NCI-H446 (cell line): ENCODE measurements at regions not wholly inside any gene's neighbourhood (a gene's known extent, or its start where the extent isn't known, plus 50 kb on each side); places are given as distances from the start of the nearest gene placed in this dataset.

Experiments used
- DNase-seq, 2 experiments: peaks; one replicate each; lab custom pipeline; 2025; lab: John Stamatoyannopoulos, UW

DNA sequence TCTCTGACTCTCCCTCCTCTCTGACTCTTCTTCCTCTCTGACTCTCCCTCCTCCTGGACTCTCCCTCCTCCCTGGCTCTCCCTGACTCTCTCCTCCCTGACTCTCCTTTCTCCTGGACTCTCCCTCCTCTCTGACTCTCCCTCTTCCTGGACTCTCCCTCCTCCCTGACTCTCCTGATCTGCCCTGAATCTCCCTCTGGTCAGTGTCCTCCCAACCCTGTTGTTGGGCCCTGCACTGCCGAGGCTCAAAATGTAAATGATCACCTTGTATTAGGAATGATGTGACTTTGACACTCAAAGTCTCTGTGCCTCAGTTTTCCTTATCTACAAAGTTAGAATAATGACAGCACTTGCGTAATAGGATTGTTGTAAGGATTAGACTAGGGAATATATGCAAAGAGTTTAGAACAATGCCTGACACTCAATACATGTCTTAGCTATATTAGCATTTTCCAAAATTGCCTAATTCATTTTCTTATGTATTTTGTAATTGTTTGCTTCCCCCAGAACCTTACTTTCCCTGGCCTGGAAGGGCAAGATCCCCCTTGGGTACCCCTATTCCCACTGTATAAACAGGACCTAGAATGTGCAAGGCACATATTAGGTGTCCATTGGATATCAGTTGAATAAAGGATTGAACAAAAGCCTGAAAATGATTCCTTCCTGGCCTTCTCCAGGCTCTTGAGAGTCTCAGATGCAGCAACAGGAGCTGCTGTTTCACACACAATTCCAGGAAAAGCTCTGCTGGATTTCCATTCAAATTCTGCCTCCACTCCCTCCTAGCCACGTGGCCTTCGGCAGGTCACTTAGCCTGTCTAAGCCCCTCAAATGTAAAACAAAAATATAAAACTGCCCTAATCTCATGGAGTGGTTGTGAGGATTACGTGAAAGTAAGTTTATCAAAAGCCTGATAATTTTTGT lies 170.1 kb downstream of the INHBB start:
- no peak for DNase-seq

DNA sequence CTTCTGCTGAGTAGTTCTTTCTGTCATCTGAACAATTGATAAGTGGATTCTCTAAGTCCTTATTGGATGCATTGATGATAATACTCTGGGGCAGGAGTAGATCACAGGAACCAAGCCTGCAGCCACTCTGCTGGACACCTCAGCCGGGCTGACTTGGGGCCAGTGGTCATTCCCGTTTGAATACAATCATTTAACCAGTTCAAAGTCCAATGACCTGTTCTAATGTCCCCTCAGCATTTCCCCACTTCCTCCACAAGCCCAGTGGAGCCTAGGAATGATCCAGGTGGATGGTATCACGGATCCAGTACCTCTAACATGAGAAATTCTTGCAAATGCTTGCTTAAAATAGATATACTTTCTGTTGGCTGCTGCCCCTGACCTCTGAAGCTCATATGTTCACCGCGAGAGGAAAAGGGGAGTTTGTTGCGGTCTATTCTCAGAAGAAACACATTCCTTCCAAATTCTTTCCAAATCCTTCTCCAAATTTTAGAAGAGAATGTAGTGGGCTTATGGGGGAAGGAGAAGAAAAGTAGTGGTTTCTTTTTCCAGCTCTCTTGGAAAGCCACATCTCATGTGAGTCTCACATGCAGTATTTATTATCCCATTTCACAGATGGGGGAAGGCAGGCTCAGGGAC lies 170.9 kb downstream of the INHBB start:
- no peak for DNase-seq

DNA sequence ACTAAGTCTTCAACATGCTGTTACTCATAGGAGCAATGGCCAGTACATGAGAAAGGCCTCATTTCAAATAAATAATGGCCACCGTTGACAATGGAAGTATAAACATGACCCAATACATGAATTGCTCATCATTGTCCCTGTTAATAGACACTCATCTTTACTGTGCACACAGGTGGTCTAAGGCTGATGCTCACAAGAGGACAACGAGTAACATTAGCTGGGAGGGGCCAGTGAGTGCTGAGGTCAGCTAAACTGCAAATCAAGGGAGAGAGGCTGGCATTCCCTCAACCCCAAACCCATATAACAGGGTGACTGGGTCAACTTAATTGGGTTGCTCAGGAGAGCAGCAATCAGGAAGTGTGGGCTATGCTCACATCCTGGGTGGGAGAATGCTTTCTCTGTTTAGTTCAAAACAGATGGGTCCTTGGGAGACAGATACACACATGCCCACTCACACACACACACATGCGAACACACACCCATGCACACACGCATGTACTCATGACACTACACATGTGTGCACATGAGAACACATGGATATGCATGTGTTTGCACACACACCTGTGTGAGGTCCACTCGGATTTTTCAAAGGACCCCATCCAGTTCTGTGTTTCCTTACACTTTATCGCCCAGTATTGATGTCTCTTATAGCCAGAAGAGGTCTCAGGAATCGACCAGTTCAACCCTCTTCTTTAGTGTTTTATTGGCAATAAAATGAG lies 172.0 kb downstream of the INHBB start:
- no peak for DNase-seq

DNA sequence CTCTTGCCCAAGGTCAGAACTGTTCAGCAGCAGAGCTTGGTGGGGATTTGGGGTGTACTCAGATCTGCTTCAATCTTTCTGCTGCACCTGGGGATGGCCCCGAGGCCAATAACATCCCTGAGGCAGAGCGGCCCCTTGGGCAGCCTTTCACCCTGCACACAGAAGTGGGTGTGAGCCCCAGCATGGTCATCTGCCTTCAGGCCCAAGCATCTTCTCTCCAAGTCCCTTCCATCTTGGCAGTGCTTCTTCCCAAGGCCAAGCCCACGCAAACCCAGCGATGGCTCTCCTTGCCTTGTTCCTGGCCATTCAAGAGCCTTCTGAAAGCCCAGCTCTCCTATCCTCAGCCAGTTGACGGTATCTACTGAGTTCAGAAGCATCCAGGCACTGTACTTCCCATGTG lies 172.9 kb downstream of the INHBB start:
- DNase-seq: no peak

DNA sequence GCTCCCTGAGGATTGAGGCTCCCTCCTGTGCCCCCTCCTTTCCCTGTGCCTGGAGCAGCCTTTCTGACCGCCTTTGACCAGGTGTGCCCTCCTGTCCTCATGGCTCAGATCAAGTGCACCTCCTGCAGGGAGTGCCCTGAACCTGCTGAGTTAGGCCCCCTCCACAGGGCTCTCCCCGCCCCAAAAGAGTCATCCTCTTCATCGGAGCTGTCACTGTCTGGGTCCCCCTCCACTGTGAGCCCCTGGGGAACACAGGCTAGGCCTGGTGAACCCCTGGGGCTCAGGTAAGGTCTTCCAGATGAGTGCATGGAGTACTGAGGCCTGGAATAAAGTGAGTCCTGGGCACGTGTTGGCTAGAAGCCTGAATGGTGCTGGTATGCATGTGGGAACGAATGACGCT lies 173.5 kb downstream of the INHBB start:
- no peak for DNase-seq

DNA sequence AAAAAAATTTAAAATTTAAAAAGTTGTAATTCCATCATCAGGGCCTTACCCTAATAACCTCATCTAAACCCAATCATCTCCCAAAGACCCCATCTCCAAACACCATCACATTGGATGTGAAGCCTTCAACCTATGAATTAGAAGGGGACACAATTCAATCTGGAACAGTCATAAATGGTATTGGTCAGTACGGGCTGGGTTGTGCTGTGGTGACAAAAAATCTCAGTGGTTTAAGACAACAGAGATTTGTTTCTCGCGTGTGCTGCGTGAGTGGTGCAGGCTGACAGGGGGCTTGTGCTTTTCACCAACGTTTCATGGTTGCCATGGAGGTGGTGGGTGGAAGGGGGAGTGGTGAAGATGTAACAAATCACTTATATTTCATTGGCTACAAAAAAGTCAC lies 174.5 kb downstream of the INHBB start:
- DNase-seq: no peak

DNA sequence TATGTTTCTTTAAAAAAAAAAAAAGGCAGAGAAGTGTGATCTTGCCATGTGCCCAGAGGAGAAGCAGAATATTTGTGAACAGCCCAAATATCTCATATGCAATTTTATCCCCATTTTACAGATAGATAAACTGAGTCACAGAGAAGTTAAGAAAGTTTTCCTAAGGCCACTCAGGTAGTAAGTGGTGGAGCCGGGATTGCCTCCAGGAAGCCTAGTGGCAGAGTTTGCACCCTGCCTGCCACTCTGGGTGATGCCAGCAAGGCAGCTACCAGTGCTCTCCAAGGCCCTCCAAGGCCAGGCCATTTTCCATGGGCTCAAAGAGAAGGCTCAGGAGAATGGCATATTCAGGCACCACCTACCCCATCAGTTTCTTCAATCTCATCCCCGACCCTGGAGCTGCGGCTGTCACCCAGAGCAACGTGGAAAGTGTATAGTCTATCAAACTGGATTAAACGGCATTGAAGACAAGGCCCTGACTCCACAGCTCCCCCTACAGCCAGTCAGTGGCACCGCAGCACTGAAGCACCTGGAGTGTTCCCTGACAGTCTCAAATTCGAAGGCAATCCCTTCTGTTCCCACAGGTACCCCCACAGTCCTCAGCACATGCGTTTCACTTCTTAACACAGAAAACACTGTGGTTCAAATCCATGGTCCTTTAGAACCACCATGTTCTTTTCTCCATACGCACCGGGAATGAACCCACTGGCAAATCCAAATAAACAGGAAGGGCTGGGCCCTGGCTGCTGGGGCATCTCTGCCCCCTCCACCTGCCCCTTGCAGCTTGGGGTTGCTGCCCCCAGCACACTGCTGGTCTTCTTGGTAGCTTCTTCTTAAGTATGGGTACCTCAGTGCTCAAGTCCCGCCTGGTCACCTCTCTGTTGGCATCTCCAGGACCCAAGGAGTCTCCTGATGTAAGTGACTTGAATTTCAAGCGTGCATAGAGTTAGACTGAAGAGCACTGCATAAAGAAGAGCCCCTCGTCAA lies 175.3 kb downstream of the INHBB start:
- DNase-seq: peak in 1 of 2 experiments; percentile 14

DNA sequence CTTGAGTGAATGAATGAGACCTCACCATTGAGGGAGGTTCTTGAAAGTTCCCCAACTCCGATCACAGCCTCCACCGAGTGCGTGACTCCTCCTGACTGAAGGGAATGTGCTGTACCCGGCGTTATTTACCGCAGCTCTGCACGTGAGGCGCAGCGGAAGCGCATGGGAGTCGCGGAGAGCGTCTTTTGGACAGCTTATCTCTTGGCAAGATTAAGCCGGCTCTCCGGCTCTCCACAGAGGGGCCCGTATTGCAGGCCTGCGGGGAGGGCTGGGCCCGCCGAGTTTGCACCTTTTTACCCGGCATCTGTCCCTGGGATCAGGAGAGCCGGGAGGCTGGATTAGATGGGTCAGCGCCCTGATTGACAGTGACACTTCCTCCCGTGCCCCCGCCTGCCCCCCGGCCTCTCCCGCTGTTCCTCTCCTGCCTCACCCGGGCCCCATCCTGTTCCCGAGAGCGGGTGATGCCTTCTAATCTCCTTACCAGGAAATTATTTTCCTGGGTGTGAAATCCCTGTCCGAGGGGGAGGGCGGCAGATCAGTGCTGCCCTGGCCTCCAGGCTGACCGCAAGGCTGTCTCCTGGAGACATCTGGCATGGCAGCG lies 176.3 kb downstream of the INHBB start:
- no peak for DNase-seq

DNA sequence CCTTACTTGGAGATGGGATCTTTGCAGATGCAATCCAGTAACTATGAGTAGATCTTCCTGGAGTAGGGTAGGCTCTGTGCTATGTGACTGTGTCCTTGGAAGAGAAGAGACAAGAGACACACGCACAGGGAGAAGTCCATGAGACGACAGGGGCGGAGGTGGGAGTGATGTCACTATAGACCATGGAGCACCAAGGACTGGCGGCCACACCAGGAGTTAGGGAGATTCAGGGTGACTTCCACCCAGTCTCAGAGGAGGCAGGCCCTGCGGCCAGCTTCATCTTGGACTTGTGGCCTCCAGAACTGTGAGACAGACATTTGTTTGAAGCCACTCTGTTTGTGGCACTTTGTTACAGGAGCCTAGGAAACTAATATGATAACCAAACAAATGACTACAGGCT lies 177.8 kb downstream of the INHBB start:
- DNase-seq: no peak

DNA sequence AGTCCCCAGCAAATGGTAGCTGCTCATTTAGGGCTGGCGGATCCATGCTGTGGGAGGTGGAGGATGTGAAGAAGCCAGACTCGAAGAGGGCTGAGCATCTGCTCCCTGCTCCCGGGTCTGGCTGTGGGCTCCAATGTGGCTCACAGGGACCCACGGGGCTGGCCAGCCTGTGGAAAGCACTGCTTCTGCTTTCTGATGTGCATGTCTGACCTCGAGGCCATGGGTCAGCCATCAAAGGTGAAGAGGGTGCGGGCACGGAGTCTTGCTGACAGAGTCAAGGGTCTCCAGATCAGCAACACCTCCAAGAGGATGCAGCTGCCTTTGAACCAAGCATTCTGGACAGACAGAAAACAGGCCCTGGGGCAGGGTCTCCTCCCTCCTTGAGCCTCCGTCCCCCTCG lies 178.2 kb downstream of the INHBB start:
- DNase-seq: no peak

DNA sequence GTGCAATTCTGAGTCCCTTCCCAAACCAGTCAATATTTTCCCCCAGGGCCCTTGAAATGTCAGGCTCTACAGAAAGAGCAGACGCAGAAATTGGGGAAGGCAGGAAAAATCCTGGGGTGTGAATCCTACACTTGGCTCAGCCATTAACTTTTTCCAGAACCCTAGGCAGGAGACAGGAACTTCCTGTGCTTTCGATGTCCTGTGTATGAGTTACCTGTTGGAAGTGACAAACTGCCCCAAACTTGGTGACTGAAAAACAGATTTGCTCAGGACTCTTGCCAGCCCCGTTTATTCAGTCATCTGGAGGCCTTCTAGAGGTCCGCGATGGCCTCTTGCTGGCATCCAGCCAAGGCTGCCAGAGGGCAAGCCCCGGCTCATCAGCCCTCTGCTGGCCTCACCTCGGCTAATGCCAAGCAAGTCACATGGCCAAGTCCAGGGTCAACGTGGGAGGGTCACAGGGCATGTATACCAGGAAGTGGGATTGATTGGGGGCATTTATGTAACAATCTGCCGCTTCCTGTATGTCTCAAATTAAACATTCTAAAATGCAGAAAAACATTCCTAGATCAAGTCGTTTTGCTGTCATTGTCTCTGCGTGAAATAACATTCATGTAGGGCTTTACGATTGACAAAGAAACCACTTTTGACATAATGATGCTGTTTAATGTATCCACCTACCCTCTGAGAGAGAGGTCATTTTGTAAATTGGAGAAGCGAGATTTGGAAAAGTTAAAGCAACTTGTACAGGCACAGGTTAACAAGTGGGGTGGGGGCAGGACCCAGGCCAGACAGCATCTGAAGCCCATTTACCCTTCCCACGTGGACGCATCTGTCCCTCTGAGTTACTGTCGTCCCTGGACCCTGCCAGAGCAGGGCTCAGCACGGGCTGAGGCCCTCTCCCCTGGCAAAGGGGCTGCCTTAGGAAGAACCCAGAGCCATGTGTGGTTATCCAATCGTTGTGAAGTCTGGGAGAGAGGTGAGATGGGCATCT lies 179.4 kb downstream of the INHBB start:
- DNase-seq: no peak

DNA sequence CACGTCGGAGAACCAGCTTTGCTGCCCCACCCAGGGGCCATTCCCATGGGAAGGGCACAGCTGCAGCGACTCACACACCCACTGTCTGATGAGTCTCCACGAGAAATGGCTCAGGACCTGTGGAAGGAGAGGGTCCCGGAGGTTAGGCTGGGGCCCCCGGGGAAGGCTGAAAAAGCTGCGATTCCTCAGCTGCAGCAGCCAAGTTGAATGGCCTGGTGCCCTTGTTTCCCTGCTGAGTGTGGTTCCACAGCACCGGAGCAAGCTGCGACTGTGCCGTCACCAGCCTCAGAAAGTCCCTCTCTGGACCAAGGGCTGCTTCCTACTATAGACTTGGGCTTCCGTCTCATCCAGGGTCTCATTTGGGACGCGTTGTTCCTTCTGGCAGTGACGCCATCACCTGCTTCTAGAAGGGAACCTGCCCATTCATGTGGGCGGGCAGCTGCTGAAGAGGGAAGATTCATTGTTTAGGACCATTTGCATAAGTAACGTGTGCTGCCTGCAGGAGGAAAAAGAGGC lies 180.2 kb downstream of the INHBB start:
- no peak for DNase-seq

DNA sequence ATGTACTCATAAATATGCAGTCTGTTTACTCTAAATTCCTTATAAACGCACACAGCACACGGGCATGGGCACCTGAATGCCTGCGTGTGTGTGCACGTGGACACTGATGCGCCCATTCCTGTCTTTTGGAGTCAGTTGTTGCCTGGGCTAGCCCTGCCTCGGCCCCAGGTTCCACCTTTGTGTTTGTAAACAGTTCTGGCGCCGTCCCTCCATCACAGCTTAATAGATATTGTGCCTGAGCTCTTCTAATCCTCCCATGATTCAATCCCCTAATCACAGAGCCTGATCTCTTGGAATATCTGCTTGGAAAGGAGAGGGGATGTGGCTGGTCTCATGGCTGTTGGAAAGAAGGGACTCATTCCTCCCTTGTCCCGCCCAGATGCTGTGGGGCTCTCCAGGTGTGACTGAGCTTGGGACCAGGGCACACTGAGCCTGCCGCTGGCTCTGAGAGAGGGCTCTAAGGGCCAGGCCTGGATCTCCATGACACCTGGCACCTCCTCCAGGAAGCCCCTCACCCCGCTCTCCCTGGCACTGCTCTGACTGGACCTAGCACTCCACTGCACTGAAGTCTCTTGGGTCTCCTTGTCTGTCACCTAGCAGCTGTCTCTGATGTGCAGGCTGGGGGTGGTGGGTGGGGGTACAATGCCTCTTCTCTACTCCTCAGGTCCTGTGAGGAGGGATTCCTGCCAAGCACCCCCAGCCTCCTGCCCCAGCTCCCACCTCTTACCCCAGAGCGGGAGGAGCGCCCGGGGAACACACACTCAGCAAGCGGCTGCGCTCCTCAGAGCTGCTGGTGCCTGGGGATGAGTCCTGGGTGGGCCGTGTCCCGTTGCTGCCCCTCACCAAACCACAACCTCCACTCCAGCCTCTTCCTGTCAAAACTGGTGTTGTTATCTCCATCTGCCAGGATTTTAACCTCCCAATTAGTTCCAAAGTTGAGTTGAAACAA lies 181.3 kb downstream of the INHBB start:
- DNase-seq: no peak

DNA sequence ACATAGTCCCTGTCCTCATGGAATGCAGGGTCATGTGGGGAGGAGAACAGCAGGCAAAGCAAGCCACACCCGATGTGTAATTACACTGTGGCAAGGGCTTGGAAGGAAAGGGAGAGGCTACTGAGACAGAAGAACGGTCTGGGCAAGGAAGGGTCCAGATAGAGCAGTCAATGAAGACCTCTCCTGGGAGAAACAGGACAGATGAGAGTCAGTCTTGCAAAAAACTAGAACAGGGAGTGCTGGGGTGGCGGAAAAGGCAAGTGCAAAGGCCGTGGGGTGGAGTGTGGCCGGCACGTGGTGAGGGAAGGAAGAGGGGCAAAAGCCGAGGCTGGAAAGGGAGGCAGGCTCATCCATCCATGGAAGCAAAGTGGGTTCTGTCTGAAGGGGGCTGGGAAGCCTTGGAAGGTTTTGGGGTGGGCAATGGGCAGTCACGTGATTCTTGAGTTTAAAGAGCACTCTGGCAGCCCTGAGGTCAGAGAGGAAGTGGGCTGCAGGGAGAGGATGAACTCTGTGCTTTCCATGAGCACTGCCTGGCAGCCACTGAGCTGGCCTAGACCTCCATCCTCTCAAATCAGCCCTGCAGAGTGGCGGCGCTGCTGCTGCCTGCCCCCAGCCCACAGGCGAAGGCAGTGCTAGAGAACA lies 182.2 kb downstream of the INHBB start:
- no peak for DNase-seq

DNA sequence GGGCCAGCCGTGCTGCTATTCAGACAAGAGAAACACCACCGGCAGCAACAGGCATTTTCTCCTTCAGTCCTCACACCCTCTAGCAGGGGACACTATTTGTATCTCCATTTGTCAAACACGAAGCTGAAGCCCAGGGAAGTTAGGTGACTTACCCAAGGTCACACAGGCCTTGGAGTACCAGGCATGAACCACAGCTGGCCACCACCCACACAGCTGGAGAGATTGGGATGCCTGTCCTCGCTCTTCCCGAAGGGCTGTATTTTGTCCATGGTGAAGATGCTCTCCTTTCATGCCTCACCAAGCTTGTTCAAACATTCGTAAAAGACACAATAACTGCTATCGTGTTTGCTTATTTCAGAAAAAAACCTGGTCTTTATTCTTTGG lies 182.7 kb downstream of the INHBB start:
- DNase-seq: no peak

DNA sequence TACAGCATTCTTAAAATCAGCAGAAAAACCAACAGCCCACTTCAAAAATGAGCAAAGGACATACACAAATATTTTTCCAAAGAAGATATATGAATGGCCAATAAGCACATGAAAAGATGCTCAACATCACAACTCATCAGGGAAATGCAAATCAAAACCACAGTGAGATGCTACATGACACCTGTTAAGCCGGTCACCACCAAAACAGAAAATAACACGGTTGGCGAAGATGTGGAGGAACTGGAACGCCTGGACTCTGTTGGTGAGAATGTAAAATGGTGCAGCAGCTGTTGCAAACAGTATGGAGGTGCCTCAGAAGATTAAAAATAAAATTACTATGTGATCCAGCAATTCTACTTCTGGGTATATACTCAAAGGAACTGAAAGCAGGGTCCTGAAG lies 184.8 kb downstream of the INHBB start:
- no peak for DNase-seq

DNA sequence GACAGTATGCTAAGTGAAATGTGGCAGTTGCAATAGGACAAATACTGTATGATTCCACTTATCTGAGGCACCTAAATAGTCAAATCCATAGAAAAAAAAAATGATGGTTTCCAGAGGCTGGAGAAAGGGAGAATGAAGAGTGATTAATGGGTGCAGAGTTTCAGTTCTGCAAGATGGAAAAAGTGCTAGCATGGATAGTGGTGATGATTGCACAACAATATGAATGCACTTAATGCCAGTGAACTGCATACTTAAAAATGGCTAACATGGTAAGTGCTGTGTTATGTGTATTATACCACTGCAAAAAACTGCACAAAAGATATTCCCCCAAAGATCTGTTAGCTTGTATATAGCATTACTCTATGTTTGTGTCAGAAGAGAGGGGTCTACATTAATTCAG lies 185.4 kb downstream of the INHBB start:
- DNase-seq: no peak
